ENCODE measurements at regions not wholly inside any gene's neighbourhood (a gene's known extent, or its start where the extent isn't known, plus 50 kb on each side); places are given as distances from the start of the nearest gene placed in this dataset.
A peak's percentile ranks its signal among the peaks of the same experiment; 100 is the strongest.

GRCh38 chr1:217373761-217374701, 256.9 kb downstream of the GPATCH2 start:
- no peak for DNase-seq (ENCODE audit: low read depth)

GRCh38 chr1:217372049-217372970, 258.6 kb downstream of the GPATCH2 start:
- no peak for DNase-seq (ENCODE audit: low read depth)

- DNase-seq (ENCODE audit: low read depth), result no peak
Observed at GRCh38 chr1:217370757-217371156, 260.1 kb downstream of the GPATCH2 start.

GRCh38 chr1:217369996-217370551, 260.8 kb downstream of the GPATCH2 start:
- peak; percentile 6 for DNase-seq (ENCODE audit: low read depth)

- no peak for DNase-seq (ENCODE audit: low read depth)
Observed at GRCh38 chr1:217369271-217369981, 261.5 kb downstream of the GPATCH2 start.

GRCh38 chr1:217364220-217364619, 266.7 kb downstream of the GPATCH2 start:
- DNase-seq (ENCODE audit: low read depth), result no peak

- peak; percentile 13 for DNase-seq (ENCODE audit: low read depth)
Observed at GRCh38 chr1:217363319-217363718, 267.6 kb downstream of the GPATCH2 start.

GRCh38 chr1:217360510-217360909, 270.4 kb downstream of the GPATCH2 start:
- no peak for DNase-seq (ENCODE audit: low read depth)

GRCh38 chr1:217354895-217355294, 276.0 kb downstream of the GPATCH2 start:
- DNase-seq (ENCODE audit: low read depth), result no peak

GRCh38 chr1:217348960-217349664, 281.8 kb downstream of the GPATCH2 start:
- DNase-seq (ENCODE audit: low read depth), result no peak

GRCh38 chr1:217344712-217345111, 286.2 kb downstream of the GPATCH2 start:
- no peak for DNase-seq (ENCODE audit: low read depth)

- no peak for DNase-seq (ENCODE audit: low read depth)
Observed at GRCh38 chr1:217343907-217344306, 287.0 kb downstream of the GPATCH2 start.

GRCh38 chr1:217342105-217342504, 288.8 kb downstream of the GPATCH2 start:
- no peak for DNase-seq (ENCODE audit: low read depth)

GRCh38 chr1:217336724-217337123, 294.2 kb downstream of the GPATCH2 start:
- no peak for DNase-seq (ENCODE audit: low read depth)

GRCh38 chr1:217333939-217334338, 297.0 kb downstream of the GPATCH2 start:
- DNase-seq (ENCODE audit: low read depth), result peak; percentile 35

GRCh38 chr1:217332431-217333065, 298.3 kb downstream of the GPATCH2 start:
- peak; percentile 12 for DNase-seq (ENCODE audit: low read depth)

GRCh38 chr1:217331698-217332097, 299.2 kb downstream of the GPATCH2 start:
- no peak for DNase-seq (ENCODE audit: low read depth)

- DNase-seq (ENCODE audit: low read depth), result no peak
Observed at GRCh38 chr1:217327901-217328300, 303.0 kb downstream of the GPATCH2 start.

- DNase-seq (ENCODE audit: low read depth), result peak; percentile 4
Observed at GRCh38 chr1:217322834-217323233, 308.1 kb downstream of the GPATCH2 start.

- peak; percentile 48 for DNase-seq (ENCODE audit: low read depth)
Observed at GRCh38 chr1:217315346-217315745, 315.5 kb downstream of the GPATCH2 start.

Data from LHCN-M2 (cell line).